Type B pancreatic cell (in vitro differentiated cells): ENCODE measurements at regions not wholly inside any gene's neighbourhood (a gene's known extent, or its start where the extent isn't known, plus 50 kb on each side); places are given as distances from the start of the nearest gene placed in this dataset.

Source experiments
- DNase-seq: peaks from one replicate; pipeline ENCODE4 v3.0.0; 2021; ENCODE audit warnings: mixed read lengths; ENCODE audit not compliant: unreplicated experiment; ENCODE audit errors: extremely low spot score
- H3K27ac Mint-ChIP-seq: 2 replicates; pipeline ENCODE4 v1.8.0; 2021; ENCODE audit warnings: mild to moderate bottlenecking, mixed read lengths
- H3K27me3 Mint-ChIP-seq: 2 replicates; pipeline ENCODE4 v1.8.0; 2021; ENCODE audit warnings: mixed read lengths
- H3K36me3 Mint-ChIP-seq: 2 replicates; pipeline ENCODE4 v1.8.0; 2021; ENCODE audit warnings: mixed read lengths
- H3K4me1 Mint-ChIP-seq: one replicate; pipeline ENCODE4 v1.8.0; 2021; ENCODE audit warnings: mixed read lengths; ENCODE audit not compliant: unreplicated experiment
- H3K4me3 Mint-ChIP-seq: 2 replicates; pipeline ENCODE4 v1.8.0; 2021; ENCODE audit warnings: mild to moderate bottlenecking, mixed read lengths
- H3K9me3 Mint-ChIP-seq: 2 replicates; pipeline ENCODE4 v1.8.0; 2021; ENCODE audit warnings: mixed read lengths
- TF ChIP-seq, protein P1 (sequence below): fragments of 200-600 bp; sonication (generic); conservative IDR thresholded peaks from 2 replicates; pipeline ENCODE4 v1.5.0; 2021; ENCODE audit warnings: antibody characterized with exemption, mild to moderate bottlenecking

- H3K36me3 Mint-ChIP-seq: no peaks in the 10 kb centered on the region
- peaks cover 2% of the 10 kb centered on the region for H3K27me3 Mint-ChIP-seq
- DNase-seq: no peak
- H3K4me3 Mint-ChIP-seq: no peak overlapping the region
- H3K27ac Mint-ChIP-seq: no peak overlapping the region
- TF ChIP-seq, protein P1, sequence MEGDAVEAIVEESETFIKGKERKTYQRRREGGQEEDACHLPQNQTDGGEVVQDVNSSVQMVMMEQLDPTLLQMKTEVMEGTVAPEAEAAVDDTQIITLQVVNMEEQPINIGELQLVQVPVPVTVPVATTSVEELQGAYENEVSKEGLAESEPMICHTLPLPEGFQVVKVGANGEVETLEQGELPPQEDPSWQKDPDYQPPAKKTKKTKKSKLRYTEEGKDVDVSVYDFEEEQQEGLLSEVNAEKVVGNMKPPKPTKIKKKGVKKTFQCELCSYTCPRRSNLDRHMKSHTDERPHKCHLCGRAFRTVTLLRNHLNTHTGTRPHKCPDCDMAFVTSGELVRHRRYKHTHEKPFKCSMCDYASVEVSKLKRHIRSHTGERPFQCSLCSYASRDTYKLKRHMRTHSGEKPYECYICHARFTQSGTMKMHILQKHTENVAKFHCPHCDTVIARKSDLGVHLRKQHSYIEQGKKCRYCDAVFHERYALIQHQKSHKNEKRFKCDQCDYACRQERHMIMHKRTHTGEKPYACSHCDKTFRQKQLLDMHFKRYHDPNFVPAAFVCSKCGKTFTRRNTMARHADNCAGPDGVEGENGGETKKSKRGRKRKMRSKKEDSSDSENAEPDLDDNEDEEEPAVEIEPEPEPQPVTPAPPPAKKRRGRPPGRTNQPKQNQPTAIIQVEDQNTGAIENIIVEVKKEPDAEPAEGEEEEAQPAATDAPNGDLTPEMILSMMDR: no peak
- no peaks in the 10 kb centered on the region for H3K9me3 Mint-ChIP-seq
- no peaks in the 10 kb centered on the region for H3K4me1 Mint-ChIP-seq
Measured at GRCh38 chr9:119441832-119442231, 72.6 kb upstream of the BRINP1 start.

DNA sequence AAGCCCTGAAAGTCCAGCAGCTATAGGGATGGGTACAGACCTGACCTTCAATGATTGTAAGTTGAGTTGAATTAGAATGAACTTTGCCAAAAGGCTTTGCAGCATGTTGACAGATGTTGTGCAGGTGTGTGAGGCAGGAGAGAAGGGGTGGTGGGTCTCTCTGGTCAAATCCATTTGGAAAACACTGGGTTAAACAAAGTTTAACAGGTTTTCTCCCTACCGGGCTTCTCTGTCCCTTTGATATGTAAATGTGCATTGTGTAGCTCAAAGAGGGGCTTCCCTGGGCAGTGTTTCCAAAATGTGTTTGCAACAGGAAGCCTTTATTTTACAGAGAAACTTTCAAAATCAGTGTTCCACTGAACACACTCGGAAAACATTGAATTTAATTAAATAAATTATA, 72.1 kb upstream of the BRINP1 start:
- Mint-ChIP-seq H3K27ac (no peak overlapping the region), H3K4me1 (no peaks in the 10 kb centered on the region), H3K4me3 (no peak overlapping the region), H3K9me3 (no peaks in the 10 kb centered on the region), H3K27me3 (peaks cover 2% of the 10 kb centered on the region), H3K36me3 (no peaks in the 10 kb centered on the region)
- TF ChIP-seq, protein P1: no peak
- no peak for DNase-seq

DNA sequence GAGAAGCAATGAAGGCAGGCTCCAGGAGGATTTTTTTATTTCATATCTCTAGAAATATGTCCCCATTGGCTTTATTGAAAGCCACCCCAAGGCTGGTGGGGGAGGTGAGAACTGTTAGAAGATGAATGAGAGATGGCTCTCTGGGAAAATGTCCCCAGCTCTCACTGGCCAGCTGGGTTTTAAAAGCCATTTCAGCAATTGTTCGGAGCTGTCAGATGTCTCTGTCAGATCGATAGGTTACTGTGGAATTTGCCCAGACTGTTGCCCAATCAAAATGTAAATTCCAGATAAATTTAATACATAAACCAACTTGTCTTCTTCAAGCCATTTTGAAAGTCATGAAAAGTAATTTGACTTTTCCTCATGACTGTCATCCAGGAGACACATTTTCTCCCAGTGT, 67.0 kb upstream of the BRINP1 start:
- no peak for DNase-seq
- Mint-ChIP-seq H3K27ac (no peak overlapping the region), H3K36me3 (no peaks in the 10 kb centered on the region), H3K4me1 (no peaks in the 10 kb centered on the region), H3K27me3 (no peaks in the 10 kb centered on the region), H3K4me3 (no peak overlapping the region), H3K9me3 (no peaks in the 10 kb centered on the region)
- TF ChIP-seq, protein P1: no peak

- Mint-ChIP-seq H3K4me1 (no peaks in the 10 kb centered on the region), H3K9me3 (no peaks in the 10 kb centered on the region)
- no peak for DNase-seq
Measured at GRCh38 chr9:119435076-119435475, 65.8 kb upstream of the BRINP1 start.

GRCh38 chr9:119432428-119432827, 63.2 kb upstream of the BRINP1 start:
- Mint-ChIP-seq H3K4me1 (no peaks in the 10 kb centered on the region), H3K9me3 (no peaks in the 10 kb centered on the region), H3K27me3 (no peaks in the 10 kb centered on the region), H3K27ac (no peak overlapping the region), H3K4me3 (no peak overlapping the region), H3K36me3 (no peaks in the 10 kb centered on the region)
- no peak for DNase-seq
- TF ChIP-seq, protein P1: no peak

More at GRCh38 chr9:119435076-119435475, 65.8 kb upstream of the BRINP1 start:
- H3K36me3 Mint-ChIP-seq: no peaks in the 10 kb centered on the region
- no peak overlapping the region for H3K4me3 Mint-ChIP-seq
- TF ChIP-seq, protein P1: no peak
- no peaks in the 10 kb centered on the region for H3K27me3 Mint-ChIP-seq
- no peak overlapping the region for H3K27ac Mint-ChIP-seq

- H3K27ac Mint-ChIP-seq: no peak overlapping the region
- no peaks in the 10 kb centered on the region for H3K9me3 Mint-ChIP-seq
- no peak overlapping the region for H3K4me3 Mint-ChIP-seq
- H3K4me1 Mint-ChIP-seq: no peaks in the 10 kb centered on the region
- DNase-seq: no peak
- H3K36me3 Mint-ChIP-seq: no peaks in the 10 kb centered on the region
- no peaks in the 10 kb centered on the region for H3K27me3 Mint-ChIP-seq
- TF ChIP-seq, protein P1: no peak
Measured at GRCh38 chr9:119429302-119429701, 60.1 kb upstream of the BRINP1 start.
